Kidney (tissue), 13 donors: ENCODE measurements at regions not wholly inside any gene's neighbourhood (a gene's known extent, or its start where the extent isn't known, plus 50 kb on each side); places are given as distances from the start of the nearest gene placed in this dataset.

ENCODE experiments used
- DNase-seq, 5 donors: peaks; one replicate each; pipeline ENCODE4 v3.0.0-alpha.2; 2013 to 2020
- FAIRE-seq: peaks from 2 replicates; lab custom pipeline; 2012; peaks lifted over from hg19 to GRCh38; lab: Jason Lieb, UNC
- H3K27ac ChIP-seq, 2 donors: one replicate each; pipeline ENCODE4 v1.7.0; 2013; ENCODE audit warnings: low read depth in 2 of 2, low read length in 2 of 2, inconsistent platforms in 1 of 2
- H3K27me3 ChIP-seq: one replicate; pipeline ENCODE4 v1.7.1; 2013; ENCODE audit warnings: low read length, inconsistent platforms; ENCODE audit not compliant: control insufficient read depth, insufficient read depth
- H3K36me3 ChIP-seq, 3 donors: one replicate each; pipeline versions ENCODE4 v1.7.0 to v1.7.1; 2013; ENCODE audit warnings: low read length in 3 of 3, control low read depth in 1 of 3, inconsistent platforms in 1 of 3; ENCODE audit not compliant: insufficient read depth in 3 of 3, control insufficient read depth in 2 of 3
- H3K4me1 ChIP-seq, 3 donors: one replicate each; pipeline versions ENCODE4 v1.7.0 to v1.7.1; 2013; ENCODE audit warnings: low read length in 3 of 3, inconsistent platforms in 1 of 3, low read depth in 1 of 3; ENCODE audit not compliant: control insufficient read depth in 2 of 3, insufficient read depth in 2 of 3
- H3K4me3 ChIP-seq, 3 donors: one replicate each; pipeline versions ENCODE4 v1.7.0 to v1.8.1; 2013; ENCODE audit warnings: low read length in 3 of 3, control low read depth in 1 of 3, inconsistent platforms in 1 of 3
- H3K9ac ChIP-seq, 3 donors: one replicate each; pipeline versions ENCODE4 v1.7.0 to v1.7.1; 2013; ENCODE audit warnings: low read length in 3 of 3, control low read depth in 1 of 3, inconsistent platforms in 1 of 3
- H3K9me3 ChIP-seq, 3 donors: one replicate each; pipeline versions ENCODE4 v1.7.0 to v1.7.1; 2013; ENCODE audit warnings: low read length in 3 of 3, control low read depth in 1 of 3, inconsistent platforms in 1 of 3; ENCODE audit not compliant: control insufficient read depth in 2 of 3, insufficient read depth in 1 of 3
- intact Hi-C: fragments of 100-400 bp; cut with DNase I; formaldehyde crosslinking; loops from one replicate; pipeline ENCODE4 v1.11.1; 2022
- TF ChIP-seq, protein P1 (sequence below): IDR thresholded peaks from 3 replicates; pipeline ENCODE4 v1.5.1; 2012; ENCODE audit warnings: mild to moderate bottlenecking, moderate library complexity, borderline replicate concordance; ENCODE audit not compliant: insufficient read depth; ENCODE audit errors: extremely low read depth
- donor health status: control.
- donor health status: control.
- donor health status: control.
- donor health status: control.
- donor health status: control.
- donor health status: DM: yes; HTN: yes; CAD: no.
- donor health status: Normal renal cell carcinoma (clear cell type).

- no peak overlapping the region for H3K4me3 ChIP-seq
- H3K4me1 ChIP-seq: no peaks in the 10 kb centered on the region
- DNase-seq (no peak), FAIRE-seq (no peak)
- no peaks in the 10 kb centered on the region for H3K36me3 ChIP-seq
- no peak overlapping the region for H3K9ac ChIP-seq
- TF ChIP-seq, protein P1, sequence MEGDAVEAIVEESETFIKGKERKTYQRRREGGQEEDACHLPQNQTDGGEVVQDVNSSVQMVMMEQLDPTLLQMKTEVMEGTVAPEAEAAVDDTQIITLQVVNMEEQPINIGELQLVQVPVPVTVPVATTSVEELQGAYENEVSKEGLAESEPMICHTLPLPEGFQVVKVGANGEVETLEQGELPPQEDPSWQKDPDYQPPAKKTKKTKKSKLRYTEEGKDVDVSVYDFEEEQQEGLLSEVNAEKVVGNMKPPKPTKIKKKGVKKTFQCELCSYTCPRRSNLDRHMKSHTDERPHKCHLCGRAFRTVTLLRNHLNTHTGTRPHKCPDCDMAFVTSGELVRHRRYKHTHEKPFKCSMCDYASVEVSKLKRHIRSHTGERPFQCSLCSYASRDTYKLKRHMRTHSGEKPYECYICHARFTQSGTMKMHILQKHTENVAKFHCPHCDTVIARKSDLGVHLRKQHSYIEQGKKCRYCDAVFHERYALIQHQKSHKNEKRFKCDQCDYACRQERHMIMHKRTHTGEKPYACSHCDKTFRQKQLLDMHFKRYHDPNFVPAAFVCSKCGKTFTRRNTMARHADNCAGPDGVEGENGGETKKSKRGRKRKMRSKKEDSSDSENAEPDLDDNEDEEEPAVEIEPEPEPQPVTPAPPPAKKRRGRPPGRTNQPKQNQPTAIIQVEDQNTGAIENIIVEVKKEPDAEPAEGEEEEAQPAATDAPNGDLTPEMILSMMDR: no peak
- H3K27me3 ChIP-seq: no peaks in the 10 kb centered on the region
- no peaks in the 10 kb centered on the region for H3K9me3 ChIP-seq
- H3K27ac ChIP-seq: no peak overlapping the region
- intact Hi-C loops: no loop called here
Observed at GRCh38 chr7:85695041-85695440, 508.2 kb upstream of the SEMA3D start.

- Histone ChIP-seq H3K27ac (no peak overlapping the region), H3K9ac (no peak overlapping the region), H3K4me1 (no peaks in the 10 kb centered on the region), H3K4me3 (no peak overlapping the region), H3K9me3 (no peaks in the 10 kb centered on the region), H3K36me3 (no peaks in the 10 kb centered on the region), H3K27me3 (no peaks in the 10 kb centered on the region)
- intact Hi-C loops: no loop called here
- TF ChIP-seq, protein P1: no peak
- DNase-seq (no peak), FAIRE-seq (no peak)
Observed at GRCh38 chr7:85693326-85693725, 506.5 kb upstream of the SEMA3D start.

DNA sequence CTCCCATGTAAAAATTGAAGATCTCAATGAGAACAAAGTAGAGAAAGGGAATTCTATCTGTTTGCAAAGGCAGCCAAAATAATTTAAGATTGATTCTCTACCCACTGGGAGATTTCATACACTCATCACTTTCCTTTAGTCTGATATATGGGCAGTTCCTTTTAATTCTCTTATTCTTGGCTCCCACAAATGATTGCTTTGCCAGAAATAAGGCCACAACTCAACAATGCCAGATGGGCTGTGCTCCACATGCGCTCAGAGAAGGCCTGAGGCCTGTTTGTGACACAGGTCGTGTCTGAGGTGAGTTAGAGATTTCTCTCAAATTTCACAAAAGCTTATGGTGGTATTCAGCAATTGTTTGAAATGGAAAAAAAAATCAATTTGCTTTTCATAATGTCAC, 501.9 kb upstream of the SEMA3D start:
- TF ChIP-seq, protein P1: no peak

DNA sequence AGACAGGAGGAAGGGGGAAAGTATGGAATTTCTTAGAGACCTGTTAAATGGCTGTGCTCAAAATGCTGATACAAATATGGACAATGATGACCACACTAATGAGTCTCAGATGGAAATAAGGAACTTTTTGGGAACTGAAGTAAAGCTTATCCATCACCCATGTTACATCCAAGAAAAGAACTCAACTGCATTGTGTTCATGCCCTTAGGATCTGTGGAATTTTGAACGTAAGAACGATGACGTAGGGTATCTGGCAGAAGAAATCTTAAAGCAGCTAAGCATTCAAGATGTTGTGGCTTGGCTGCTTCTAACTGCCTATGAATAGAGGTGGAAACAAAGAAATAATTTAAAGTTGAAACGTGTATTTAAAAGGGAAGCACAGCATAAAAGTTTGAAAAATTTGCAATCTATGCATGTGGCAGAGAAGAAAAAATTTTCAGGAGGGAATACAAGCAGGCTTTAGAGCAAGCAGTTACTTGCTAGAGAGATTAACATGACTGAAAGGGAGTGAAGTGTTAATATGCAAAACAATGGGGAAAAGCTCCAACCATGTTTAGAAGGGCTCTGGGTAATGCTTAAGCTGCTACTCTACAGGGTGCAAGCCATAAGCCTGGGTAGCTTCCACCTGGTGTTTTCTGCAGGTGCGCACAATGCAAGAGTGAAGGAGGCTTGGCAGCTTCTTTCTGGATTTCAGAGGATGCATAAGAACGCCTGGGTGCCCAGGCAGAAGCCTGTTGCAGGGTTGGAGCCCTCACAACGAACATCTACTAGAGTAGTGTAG, 499.7 kb upstream of the SEMA3D start:
- Histone ChIP-seq H3K27ac (no peak overlapping the region), H3K4me3 (no peak overlapping the region), H3K27me3 (no peaks in the 10 kb centered on the region), H3K4me1 (no peaks in the 10 kb centered on the region), H3K9ac (no peak overlapping the region), H3K9me3 (no peaks in the 10 kb centered on the region), H3K36me3 (no peaks in the 10 kb centered on the region)
- FAIRE-seq: no peak
- DNase-seq: no peak
- TF ChIP-seq, protein P1: no peak
- intact Hi-C loops: no loop called here

More for the DNA sequence above, 501.9 kb upstream of the SEMA3D start:
- DNase-seq (peak in 2 of 5 donors; percentile 8 to 11), FAIRE-seq (no peak)
- Histone ChIP-seq H3K4me1 (no peaks in the 10 kb centered on the region), H3K4me3 (no peak overlapping the region), H3K9ac (no peak overlapping the region), H3K27ac (no peak overlapping the region), H3K9me3 (no peaks in the 10 kb centered on the region), H3K27me3 (no peaks in the 10 kb centered on the region), H3K36me3 (no peaks in the 10 kb centered on the region)
- intact Hi-C loops: no loop called here
